ENCODE measurements at regions not wholly inside any gene's neighbourhood (a gene's known extent, or its start where the extent isn't known, plus 50 kb on each side); places are given as distances from the start of the nearest gene placed in this dataset.

- Histone ChIP-seq H3K9me3 (replicated peaks in 1 of 2; ENCODE audit: control insufficient read depth in 1 of 2, insufficient read depth in 1 of 2, low read length in 2 of 2) (no peaks in the 10 kb centered on the region), H3K27ac (ENCODE audit: low read depth in 1 of 2, low read length in 2 of 2) (no peak overlapping the region), H3K36me3 (replicated peaks in 1 of 2; ENCODE audit: control insufficient read depth in 1 of 2, insufficient read depth in 2 of 2, low read length in 2 of 2) (no peaks in the 10 kb centered on the region), H2AFZ (ENCODE audit: insufficient read depth, low read depth, low read length, poor library complexity, severe bottlenecking) (no peak overlapping the region), H3K27me3 (ENCODE audit: control insufficient read depth in 2 of 2, insufficient read depth in 2 of 2, low read length in 2 of 2) (no peaks in the 10 kb centered on the region), H3K4me3 (replicated peaks in 1 of 3; ENCODE audit: low read depth in 2 of 3, low read length in 3 of 3) (no peak overlapping the region), H3K9ac (ENCODE audit: insufficient read depth, low read length, poor library complexity, severe bottlenecking) (no peak overlapping the region), H3K4me1 (ENCODE audit: control insufficient read depth in 1 of 2, insufficient read depth in 2 of 2, low read length in 2 of 2) (no peaks in the 10 kb centered on the region), H3K4me2 (replicated peaks; ENCODE audit: extremely low read depth, low read length, poor library complexity, severe bottlenecking) (no peak overlapping the region), H3K79me2 (ENCODE audit: insufficient read depth, low read length) (no peaks in the 10 kb centered on the region), H4K20me1 (ENCODE audit: insufficient read depth, low read length) (no peaks in the 10 kb centered on the region)
- Mint-ChIP-seq H3K4me3 (no peak overlapping the region), H3K27me3 (ENCODE audit: low read depth in 3 of 3) (peaks cover 0 to 2% (median 2%) of the 10 kb centered on the region in 3 donors), H3K9me3 (peaks cover 0 to 8% (median 0%) of the 10 kb centered on the region in 7 donors), H3K4me1 (no peaks in the 10 kb centered on the region), H3K36me3 (no peaks in the 10 kb centered on the region), H3K27ac (no peak overlapping the region)
- intact Hi-C loops (cut with micrococcal nuclease), result no loop called here
- no peak for DNase-seq
- no peak for TF ChIP-seq CTCF (IDR thresholded peaks at IDR 0.05)
- no CpG with 5 or more reads among the region's 1 CpG for WGBS (ENCODE audit: insufficient coverage)
Observed at GRCh38 chr1:55947446-55947845, 631.9 kb downstream of the PLPP3 start.

- Mint-ChIP-seq H3K4me1 (no peaks in the 10 kb centered on the region), H3K27ac (no peak overlapping the region), H3K27me3 (ENCODE audit: low read depth in 3 of 3) (peaks cover 0 to 3% (median 2%) of the 10 kb centered on the region in 3 donors), H3K4me3 (no peak overlapping the region), H3K36me3 (no peaks in the 10 kb centered on the region), H3K9me3 (peaks cover 0 to 6% (median 2%) of the 10 kb centered on the region in 7 donors)
- TF ChIP-seq CTCF (IDR thresholded peaks at IDR 0.05), result no peak
- no peaks in the 10 kb centered on the region for H3K79me2 ChIP-seq (ENCODE audit: insufficient read depth, low read length)
- H3K27me3 ChIP-seq (ENCODE audit: control insufficient read depth in 2 of 2, insufficient read depth in 2 of 2, low read length in 2 of 2), result no peaks in the 10 kb centered on the region
- no peak for DNase-seq
- H2AFZ ChIP-seq (ENCODE audit: insufficient read depth, low read depth, low read length, poor library complexity, severe bottlenecking), result no peak overlapping the region
- H3K4me2 ChIP-seq (replicated peaks; ENCODE audit: extremely low read depth, low read length, poor library complexity, severe bottlenecking), result no peak overlapping the region
- no peaks in the 10 kb centered on the region for H3K9me3 ChIP-seq (replicated peaks in 1 of 2; ENCODE audit: control insufficient read depth in 1 of 2, insufficient read depth in 1 of 2, low read length in 2 of 2)
- no peaks in the 10 kb centered on the region for H4K20me1 ChIP-seq (ENCODE audit: insufficient read depth, low read length)
- no peaks in the 10 kb centered on the region for H3K36me3 ChIP-seq (replicated peaks in 1 of 2; ENCODE audit: control insufficient read depth in 1 of 2, insufficient read depth in 2 of 2, low read length in 2 of 2)
- no peak overlapping the region for H3K27ac ChIP-seq (ENCODE audit: low read depth in 1 of 2, low read length in 2 of 2)
- H3K4me3 ChIP-seq (replicated peaks in 1 of 3; ENCODE audit: low read depth in 2 of 3, low read length in 3 of 3), result no peak overlapping the region
- H3K4me1 ChIP-seq (ENCODE audit: control insufficient read depth in 1 of 2, insufficient read depth in 2 of 2, low read length in 2 of 2), result no peaks in the 10 kb centered on the region
- WGBS (ENCODE audit: insufficient coverage), result 61% methylated on average over 7 of the region's 8 CpGs
- no peak overlapping the region for H3K9ac ChIP-seq (ENCODE audit: insufficient read depth, low read length, poor library complexity, severe bottlenecking)
- intact Hi-C loops (cut with micrococcal nuclease), result no loop called here
Observed at GRCh38 chr1:55943721-55944435, 635.5 kb downstream of the PLPP3 start.

All from CD14-positive monocyte (primary cell).